HL-60 (cell line): ENCODE measurements at regions not wholly inside any gene's neighbourhood (a gene's known extent, or its start where the extent isn't known, plus 50 kb on each side); places are given as distances from the start of the nearest gene placed in this dataset.

ENCODE experiments used
- DNase-seq, 2 experiments: peaks; one replicate each; pipeline ENCODE4 v3.0.0-alpha.2; 2010 to 2020; ENCODE audit warnings: low read depth in 1 of 2, low spot score in 1 of 2
- H3K27ac ChIP-seq: fragments of 250-450 bp; sonication (Bioruptor Pico); replicated peaks from 2 replicates; pipeline ENCODE4 v1.5.1; 2020; ENCODE audit warnings: mild to moderate bottlenecking, moderate library complexity
- H3K27me3 ChIP-seq: fragments of 250-450 bp; sonication (Bioruptor Pico); 2 replicates; pipeline ENCODE4 v1.5.1; 2021; ENCODE audit warnings: mild to moderate bottlenecking, moderate library complexity; ENCODE audit not compliant: insufficient read depth, poor library complexity, severe bottlenecking
- H3K4me3 ChIP-seq: replicated peaks from 2 replicates; pipeline ENCODE4 v1.5.1; 2011; ENCODE audit warnings: mild to moderate bottlenecking, control low read depth, low read length; ENCODE audit not compliant: insufficient read depth
- GABPA ChIP-seq: IDR thresholded peaks from 2 replicates; pipeline ENCODE4 v1.6.1; 2012; ENCODE audit warnings: low read depth
- POLR2AphosphoS5 ChIP-seq: IDR thresholded peaks from 2 replicates; pipeline ENCODE4 v1.6.1; 2012; ENCODE audit warnings: low read depth
- SPI1 ChIP-seq: IDR thresholded peaks from 2 replicates; pipeline ENCODE4 v1.6.1; 2012; ENCODE audit warnings: low read depth, mild to moderate bottlenecking, borderline replicate concordance
- TF ChIP-seq, protein P1 (sequence below): IDR thresholded peaks from one replicate; pipeline ENCODE4 v1.5.1; 2011; ENCODE audit warnings: low read length, control low read depth, inconsistent platforms; ENCODE audit not compliant: insufficient read depth
- TF ChIP-seq, protein P2 (sequence below): IDR thresholded peaks from 2 replicates; pipeline ENCODE4 v1.6.1; 2012; ENCODE audit warnings: low read depth; ENCODE audit not compliant: insufficient replicate concordance

DNA sequence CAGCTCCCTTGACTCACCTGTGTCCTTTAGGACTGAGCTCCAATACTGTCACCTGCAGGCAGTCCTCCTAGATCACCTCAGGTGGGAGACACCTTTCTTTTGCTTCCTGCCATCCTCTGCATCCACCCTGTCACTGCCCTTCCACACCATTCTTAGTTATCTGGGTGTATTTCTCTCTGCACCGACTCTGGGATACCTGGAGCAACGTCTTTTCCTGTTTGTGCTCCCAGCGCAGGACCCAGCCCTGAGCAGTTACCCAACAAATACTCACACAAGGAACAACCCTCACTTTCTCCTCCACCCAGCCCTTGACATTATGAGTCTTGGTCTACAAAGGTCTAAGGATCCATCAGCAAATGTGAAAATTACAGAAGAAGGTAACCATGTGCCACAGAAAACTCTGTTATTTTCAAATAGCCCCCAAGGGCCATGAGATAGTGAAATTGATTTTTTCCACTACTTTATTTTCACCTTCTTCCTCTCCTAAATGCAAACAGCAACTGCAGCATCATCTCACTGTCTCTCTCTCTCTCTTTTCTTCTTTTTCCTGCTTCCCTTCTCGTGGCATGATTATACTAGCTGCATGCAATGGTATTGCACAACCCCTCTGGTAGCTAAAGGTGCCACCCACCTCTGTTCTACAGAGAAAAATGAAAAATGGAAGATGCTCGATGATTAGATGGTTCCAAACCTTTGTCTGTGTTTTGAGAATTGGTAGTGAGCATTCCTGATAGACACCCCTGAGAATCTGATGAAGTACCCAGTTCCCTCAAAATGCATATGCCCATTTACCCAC, 89.0 kb downstream of the MIS18A start:
- H3K27ac ChIP-seq = no peak overlapping the region
- no peak for TF ChIP-seq POLR2AphosphoS5
- TF ChIP-seq SPI1 = no peak
- TF ChIP-seq GABPA = no peak
- TF ChIP-seq, protein P1, sequence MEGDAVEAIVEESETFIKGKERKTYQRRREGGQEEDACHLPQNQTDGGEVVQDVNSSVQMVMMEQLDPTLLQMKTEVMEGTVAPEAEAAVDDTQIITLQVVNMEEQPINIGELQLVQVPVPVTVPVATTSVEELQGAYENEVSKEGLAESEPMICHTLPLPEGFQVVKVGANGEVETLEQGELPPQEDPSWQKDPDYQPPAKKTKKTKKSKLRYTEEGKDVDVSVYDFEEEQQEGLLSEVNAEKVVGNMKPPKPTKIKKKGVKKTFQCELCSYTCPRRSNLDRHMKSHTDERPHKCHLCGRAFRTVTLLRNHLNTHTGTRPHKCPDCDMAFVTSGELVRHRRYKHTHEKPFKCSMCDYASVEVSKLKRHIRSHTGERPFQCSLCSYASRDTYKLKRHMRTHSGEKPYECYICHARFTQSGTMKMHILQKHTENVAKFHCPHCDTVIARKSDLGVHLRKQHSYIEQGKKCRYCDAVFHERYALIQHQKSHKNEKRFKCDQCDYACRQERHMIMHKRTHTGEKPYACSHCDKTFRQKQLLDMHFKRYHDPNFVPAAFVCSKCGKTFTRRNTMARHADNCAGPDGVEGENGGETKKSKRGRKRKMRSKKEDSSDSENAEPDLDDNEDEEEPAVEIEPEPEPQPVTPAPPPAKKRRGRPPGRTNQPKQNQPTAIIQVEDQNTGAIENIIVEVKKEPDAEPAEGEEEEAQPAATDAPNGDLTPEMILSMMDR = no peak
- TF ChIP-seq, protein P2, sequence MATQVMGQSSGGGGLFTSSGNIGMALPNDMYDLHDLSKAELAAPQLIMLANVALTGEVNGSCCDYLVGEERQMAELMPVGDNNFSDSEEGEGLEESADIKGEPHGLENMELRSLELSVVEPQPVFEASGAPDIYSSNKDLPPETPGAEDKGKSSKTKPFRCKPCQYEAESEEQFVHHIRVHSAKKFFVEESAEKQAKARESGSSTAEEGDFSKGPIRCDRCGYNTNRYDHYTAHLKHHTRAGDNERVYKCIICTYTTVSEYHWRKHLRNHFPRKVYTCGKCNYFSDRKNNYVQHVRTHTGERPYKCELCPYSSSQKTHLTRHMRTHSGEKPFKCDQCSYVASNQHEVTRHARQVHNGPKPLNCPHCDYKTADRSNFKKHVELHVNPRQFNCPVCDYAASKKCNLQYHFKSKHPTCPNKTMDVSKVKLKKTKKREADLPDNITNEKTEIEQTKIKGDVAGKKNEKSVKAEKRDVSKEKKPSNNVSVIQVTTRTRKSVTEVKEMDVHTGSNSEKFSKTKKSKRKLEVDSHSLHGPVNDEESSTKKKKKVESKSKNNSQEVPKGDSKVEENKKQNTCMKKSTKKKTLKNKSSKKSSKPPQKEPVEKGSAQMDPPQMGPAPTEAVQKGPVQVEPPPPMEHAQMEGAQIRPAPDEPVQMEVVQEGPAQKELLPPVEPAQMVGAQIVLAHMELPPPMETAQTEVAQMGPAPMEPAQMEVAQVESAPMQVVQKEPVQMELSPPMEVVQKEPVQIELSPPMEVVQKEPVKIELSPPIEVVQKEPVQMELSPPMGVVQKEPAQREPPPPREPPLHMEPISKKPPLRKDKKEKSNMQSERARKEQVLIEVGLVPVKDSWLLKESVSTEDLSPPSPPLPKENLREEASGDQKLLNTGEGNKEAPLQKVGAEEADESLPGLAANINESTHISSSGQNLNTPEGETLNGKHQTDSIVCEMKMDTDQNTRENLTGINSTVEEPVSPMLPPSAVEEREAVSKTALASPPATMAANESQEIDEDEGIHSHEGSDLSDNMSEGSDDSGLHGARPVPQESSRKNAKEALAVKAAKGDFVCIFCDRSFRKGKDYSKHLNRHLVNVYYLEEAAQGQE = no peak
- DNase-seq = no peak
- no peak overlapping the region for H3K4me3 ChIP-seq
- no peaks in the 10 kb centered on the region for H3K27me3 ChIP-seq

DNA sequence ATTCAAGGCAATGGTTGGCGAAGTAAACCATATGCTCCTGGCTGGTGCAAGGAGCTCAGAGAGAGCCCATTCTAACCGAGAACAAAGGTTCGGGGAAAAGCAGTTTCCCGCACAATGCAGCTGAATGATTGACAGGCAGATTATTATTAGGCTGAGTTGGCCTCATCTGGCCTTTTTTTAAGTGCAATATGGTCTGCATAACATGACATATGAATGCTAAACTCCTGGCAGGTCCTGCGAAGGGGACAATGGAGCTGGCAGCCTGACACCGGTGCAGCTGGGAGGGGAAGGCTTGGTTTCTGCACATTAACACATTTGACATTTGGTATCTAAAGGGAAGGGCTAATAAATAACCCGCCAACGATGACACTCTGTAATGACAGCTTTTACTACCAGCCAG, 92.0 kb downstream of the MIS18A start:
- Histone ChIP-seq H3K27ac (no peak overlapping the region), H3K27me3 (no peaks in the 10 kb centered on the region), H3K4me3 (no peak overlapping the region)
- TF ChIP-seq POLR2AphosphoS5 (no peak), SPI1 (no peak), GABPA (no peak)
- TF ChIP-seq, protein P2 = no peak
- TF ChIP-seq, protein P1 = no peak
- no peak for DNase-seq

DNA sequence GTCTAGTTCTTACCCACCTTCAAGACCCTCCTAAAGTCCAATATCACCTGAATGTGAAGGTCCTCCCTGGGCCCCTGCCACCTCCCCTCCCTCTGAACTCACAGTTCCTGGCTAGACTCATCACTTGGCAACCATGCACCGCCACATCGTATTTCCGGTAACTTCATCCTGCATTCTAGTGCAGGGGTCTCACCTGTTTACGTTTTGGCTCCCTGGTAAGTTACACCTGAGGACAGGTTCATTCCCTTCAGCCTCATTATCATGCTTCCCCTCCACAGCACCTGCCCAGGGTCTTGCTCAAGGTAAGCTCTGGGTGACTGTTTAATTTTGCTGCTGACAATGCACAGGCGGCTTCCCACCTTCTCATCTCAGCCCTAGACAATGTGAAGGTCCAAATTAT, 93.1 kb downstream of the MIS18A start:
- no peak overlapping the region for H3K4me3 ChIP-seq
- no peak for DNase-seq
- H3K27ac ChIP-seq = no peak overlapping the region
- no peaks in the 10 kb centered on the region for H3K27me3 ChIP-seq
- TF ChIP-seq GABPA (no peak), SPI1 (no peak), POLR2AphosphoS5 (no peak)
- TF ChIP-seq, protein P1 = no peak
- TF ChIP-seq, protein P2 = no peak
